Liver (tissue), 8 donors: ENCODE measurements at regions not wholly inside any gene's neighbourhood (a gene's known extent, or its start where the extent isn't known, plus 50 kb on each side); places are given as distances from the start of the nearest gene placed in this dataset.

ENCODE experiments used
- DNase-seq: peaks from one replicate; pipeline ENCODE4 v3.0.0-alpha.2; 2017; ENCODE audit warnings: low spot score
- H3K27ac ChIP-seq, 2 donors: one replicate each; pipeline ENCODE4 v1.7.0; 2013; ENCODE audit warnings: inconsistent platforms in 2 of 2, low read length in 2 of 2, control low read depth in 1 of 2, low read depth in 1 of 2, mild to moderate bottlenecking in 1 of 2
- H3K27me3 ChIP-seq, 4 donors: one replicate each; pipeline versions ENCODE4 v1.6.1 to v1.7.0; 2013; ENCODE audit warnings: low read length in 3 of 4, inconsistent platforms in 1 of 4, mild to moderate bottlenecking in 1 of 4, moderate library complexity in 1 of 4; ENCODE audit not compliant: control insufficient read depth in 4 of 4, insufficient read depth in 4 of 4
- H3K36me3 ChIP-seq, 4 donors: one replicate each; pipeline versions ENCODE4 v1.6.1 to v1.7.0; 2013; ENCODE audit warnings: low read length in 3 of 4, mild to moderate bottlenecking in 3 of 4, low read depth in 1 of 4, moderate library complexity in 1 of 4; ENCODE audit not compliant: control insufficient read depth in 4 of 4, insufficient read depth in 3 of 4
- H3K4me1 ChIP-seq, 4 donors: one replicate each; pipeline versions ENCODE4 v1.6.1 to v1.7.0; 2013; ENCODE audit warnings: low read length in 3 of 4, mild to moderate bottlenecking in 3 of 4, moderate library complexity in 1 of 4; ENCODE audit not compliant: control insufficient read depth in 4 of 4, insufficient read depth in 4 of 4
- H3K4me3 ChIP-seq, 3 donors: one replicate each; pipeline versions ENCODE4 v1.6.1 to v1.7.0; 2013; ENCODE audit warnings: low read length in 3 of 3, control low read depth in 1 of 3, low read depth in 1 of 3, mild to moderate bottlenecking in 1 of 3
- H3K9ac ChIP-seq, 2 donors: one replicate each; pipeline ENCODE4 v1.7.0; 2013; ENCODE audit warnings: low read length in 2 of 2, mild to moderate bottlenecking in 2 of 2, moderate library complexity in 2 of 2, control low read depth in 1 of 2, low read depth in 1 of 2
- H3K9me3 ChIP-seq, 4 donors: one replicate each; pipeline versions ENCODE4 v1.6.1 to v1.7.0; 2013; ENCODE audit warnings: low read length in 3 of 4; ENCODE audit not compliant: control insufficient read depth in 4 of 4
- EGR1 ChIP-seq, 2 donors: IDR thresholded peaks; 2 replicates each; pipeline ENCODE4 v1.6.1; 2016 to 2018; ENCODE audit warnings: antibody characterized with exemption in 2 of 2, low read depth in 2 of 2
- FOXA1 ChIP-seq: IDR thresholded peaks from 2 replicates; pipeline ENCODE4 v1.6.1; 2016; ENCODE audit warnings: antibody characterized with exemption
- FOXA2 ChIP-seq: IDR thresholded peaks from 2 replicates; pipeline ENCODE4 v1.6.1; 2016; ENCODE audit warnings: antibody characterized with exemption
- GABPA ChIP-seq, 2 donors: IDR thresholded peaks in 1 of 2; conservative IDR thresholded peaks in 1 of 2; 2 replicates each; pipeline ENCODE4 v1.6.1; 2016; ENCODE audit warnings: antibody characterized with exemption in 2 of 2, mild to moderate bottlenecking in 1 of 2, moderate library complexity in 1 of 2
- HNF4A ChIP-seq, 2 donors: conservative IDR thresholded peaks; 2 replicates each; pipeline ENCODE4 v1.6.1; 2016; ENCODE audit warnings: antibody characterized with exemption in 2 of 2, mild to moderate bottlenecking in 2 of 2
- HNF4G ChIP-seq: IDR thresholded peaks from 2 replicates; pipeline ENCODE4 v1.6.1; 2016; ENCODE audit warnings: antibody characterized with exemption
- JUND ChIP-seq, 2 donors: IDR thresholded peaks; 2 replicates each; pipeline ENCODE4 v1.6.1; 2016; ENCODE audit warnings: antibody characterized with exemption in 2 of 2
- MAX ChIP-seq: IDR thresholded peaks from 2 replicates; pipeline ENCODE4 v1.6.1; 2016; ENCODE audit warnings: antibody characterized with exemption
- NR2F2 ChIP-seq: IDR thresholded peaks from 2 replicates; pipeline ENCODE4 v1.6.1; 2016; ENCODE audit warnings: antibody characterized with exemption
- RAD21 ChIP-seq, 2 donors: IDR thresholded peaks; 2 replicates each; pipeline ENCODE4 v1.6.1; 2016; ENCODE audit warnings: antibody characterized with exemption in 2 of 2, mild to moderate bottlenecking in 2 of 2
- RXRA ChIP-seq, 2 donors: IDR thresholded peaks; 2 replicates each; pipeline ENCODE4 v1.6.1; 2017 to 2018; ENCODE audit warnings: antibody characterized with exemption in 2 of 2, mild to moderate bottlenecking in 1 of 2
- SP1 ChIP-seq: IDR thresholded peaks from 2 replicates; pipeline ENCODE4 v1.6.1; 2018; ENCODE audit warnings: antibody characterized with exemption, mild to moderate bottlenecking
- TAF1 ChIP-seq: conservative IDR thresholded peaks from 2 replicates; pipeline ENCODE4 v1.6.1; 2016; ENCODE audit warnings: antibody characterized with exemption, mild to moderate bottlenecking
- YY1 ChIP-seq: IDR thresholded peaks from 2 replicates; pipeline ENCODE4 v1.6.1; 2016; ENCODE audit warnings: antibody characterized with exemption, mild to moderate bottlenecking
- ZBTB33 ChIP-seq: IDR thresholded peaks from 2 replicates; pipeline ENCODE4 v1.6.1; 2016; ENCODE audit warnings: antibody characterized with exemption
- WGBS: extraction: QIAGEN DNeasy Blood & Tissue Kit; methylation state at CpG from one replicate; pipeline ENCODE4 v1.1.7; 2013; 5-methylcytosine and 5-hydroxymethylcytosine counted together
- TF ChIP-seq, protein P1 (sequence below): IDR thresholded peaks from 2 replicates; pipeline ENCODE4 v1.6.1; 2016; ENCODE audit warnings: antibody characterized with exemption, mild to moderate bottlenecking
- TF ChIP-seq, protein P2 (sequence below): IDR thresholded peaks from 2 replicates; pipeline ENCODE4 v1.6.1; 2016; ENCODE audit warnings: antibody characterized with exemption
- TF ChIP-seq, protein P3 (sequence below): fragments of 150-350 bp; IDR thresholded peaks from 2 replicates; pipeline ENCODE4 v1.5.1; 2017; ENCODE audit warnings: improper control_type of control experiment, low read depth, low read length; ENCODE audit not compliant: missing input control
- donor health status: healthy.
- donor health status: healthy.
- donor health status: healthy.
- donor health status: healthy.
- donor health status: healthy.

GRCh38 chr3:159069091-159069490, 267.2 kb downstream of the MFSD1 start, which contains the start of gene IQCJ:
Gene IQCJ (plus strand): TSS chr3:159069319.
- no peak within 1 kb of the TSS for H3K9ac ChIP-seq
- H3K27me3 ChIP-seq = no peaks in the 10 kb centered on the region
- no peaks in the 10 kb centered on the region for H3K4me1 ChIP-seq
- no peak for TF ChIP-seq FOXA1
- no peak for TF ChIP-seq RXRA (IDR thresholded peaks at IDR 0.05)
- no peak for DNase-seq
- no peak within 1 kb of the TSS for H3K27ac ChIP-seq
- WGBS = 63% methylated on average over 7 of the region's 7 CpGs
- H3K36me3 ChIP-seq = no peaks in the 10 kb centered on the region
- no peak within 1 kb of the TSS for H3K4me3 ChIP-seq
- no peaks in the 10 kb centered on the region for H3K9me3 ChIP-seq

DNA sequence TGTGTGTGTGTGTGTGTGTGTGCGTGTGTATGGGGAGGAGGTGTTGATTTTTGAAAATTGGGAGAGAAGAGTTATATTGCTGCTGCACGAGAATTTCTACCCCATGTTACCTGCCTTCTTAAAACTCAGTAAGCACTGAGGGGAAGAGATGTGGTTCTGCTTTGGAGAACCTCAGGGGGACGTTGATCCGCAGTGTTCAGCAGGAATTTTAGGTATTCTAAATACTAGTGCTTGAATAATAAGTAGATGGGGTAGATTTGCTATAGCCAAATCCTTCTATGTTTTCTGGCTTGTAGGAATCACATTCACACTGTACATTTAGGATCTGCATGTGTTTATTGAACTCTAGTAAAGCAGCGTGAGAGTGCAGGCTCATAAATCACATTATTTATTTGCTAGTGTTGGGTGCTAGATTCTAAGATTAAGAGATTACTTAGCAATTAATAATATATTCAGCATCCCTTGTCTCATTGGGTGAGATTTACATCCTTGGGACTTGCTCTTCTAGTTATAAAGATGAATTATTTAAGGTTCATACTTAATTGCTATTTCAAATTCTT, 268.1 kb downstream of the MFSD1 start:
- TF ChIP-seq FOXA1 (no peak), NR2F2 (no peak), JUND (IDR thresholded peaks at IDR 0.05) (no peak), GABPA (IDR thresholded peaks at IDR 0.05 in 1 of 2, conservative IDR thresholded peaks at IDR 0.05 in 1 of 2) (no peak), FOXA2 (no peak), ZBTB33 (no peak), EGR1 (IDR thresholded peaks at IDR 0.05; ENCODE audit: low read depth in 2 of 2) (no peak), TAF1 (no peak), HNF4A (conservative IDR thresholded peaks at IDR 0.05) (no peak), RAD21 (IDR thresholded peaks at IDR 0.05) (no peak), YY1 (no peak), SP1 (no peak), RXRA (IDR thresholded peaks at IDR 0.05) (no peak), HNF4G (no peak), MAX (no peak)
- TF ChIP-seq, protein P1, sequence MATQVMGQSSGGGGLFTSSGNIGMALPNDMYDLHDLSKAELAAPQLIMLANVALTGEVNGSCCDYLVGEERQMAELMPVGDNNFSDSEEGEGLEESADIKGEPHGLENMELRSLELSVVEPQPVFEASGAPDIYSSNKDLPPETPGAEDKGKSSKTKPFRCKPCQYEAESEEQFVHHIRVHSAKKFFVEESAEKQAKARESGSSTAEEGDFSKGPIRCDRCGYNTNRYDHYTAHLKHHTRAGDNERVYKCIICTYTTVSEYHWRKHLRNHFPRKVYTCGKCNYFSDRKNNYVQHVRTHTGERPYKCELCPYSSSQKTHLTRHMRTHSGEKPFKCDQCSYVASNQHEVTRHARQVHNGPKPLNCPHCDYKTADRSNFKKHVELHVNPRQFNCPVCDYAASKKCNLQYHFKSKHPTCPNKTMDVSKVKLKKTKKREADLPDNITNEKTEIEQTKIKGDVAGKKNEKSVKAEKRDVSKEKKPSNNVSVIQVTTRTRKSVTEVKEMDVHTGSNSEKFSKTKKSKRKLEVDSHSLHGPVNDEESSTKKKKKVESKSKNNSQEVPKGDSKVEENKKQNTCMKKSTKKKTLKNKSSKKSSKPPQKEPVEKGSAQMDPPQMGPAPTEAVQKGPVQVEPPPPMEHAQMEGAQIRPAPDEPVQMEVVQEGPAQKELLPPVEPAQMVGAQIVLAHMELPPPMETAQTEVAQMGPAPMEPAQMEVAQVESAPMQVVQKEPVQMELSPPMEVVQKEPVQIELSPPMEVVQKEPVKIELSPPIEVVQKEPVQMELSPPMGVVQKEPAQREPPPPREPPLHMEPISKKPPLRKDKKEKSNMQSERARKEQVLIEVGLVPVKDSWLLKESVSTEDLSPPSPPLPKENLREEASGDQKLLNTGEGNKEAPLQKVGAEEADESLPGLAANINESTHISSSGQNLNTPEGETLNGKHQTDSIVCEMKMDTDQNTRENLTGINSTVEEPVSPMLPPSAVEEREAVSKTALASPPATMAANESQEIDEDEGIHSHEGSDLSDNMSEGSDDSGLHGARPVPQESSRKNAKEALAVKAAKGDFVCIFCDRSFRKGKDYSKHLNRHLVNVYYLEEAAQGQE = no peak
- TF ChIP-seq, protein P2, sequence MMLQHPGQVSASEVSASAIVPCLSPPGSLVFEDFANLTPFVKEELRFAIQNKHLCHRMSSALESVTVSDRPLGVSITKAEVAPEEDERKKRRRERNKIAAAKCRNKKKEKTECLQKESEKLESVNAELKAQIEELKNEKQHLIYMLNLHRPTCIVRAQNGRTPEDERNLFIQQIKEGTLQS = no peak
- TF ChIP-seq, protein P3, sequence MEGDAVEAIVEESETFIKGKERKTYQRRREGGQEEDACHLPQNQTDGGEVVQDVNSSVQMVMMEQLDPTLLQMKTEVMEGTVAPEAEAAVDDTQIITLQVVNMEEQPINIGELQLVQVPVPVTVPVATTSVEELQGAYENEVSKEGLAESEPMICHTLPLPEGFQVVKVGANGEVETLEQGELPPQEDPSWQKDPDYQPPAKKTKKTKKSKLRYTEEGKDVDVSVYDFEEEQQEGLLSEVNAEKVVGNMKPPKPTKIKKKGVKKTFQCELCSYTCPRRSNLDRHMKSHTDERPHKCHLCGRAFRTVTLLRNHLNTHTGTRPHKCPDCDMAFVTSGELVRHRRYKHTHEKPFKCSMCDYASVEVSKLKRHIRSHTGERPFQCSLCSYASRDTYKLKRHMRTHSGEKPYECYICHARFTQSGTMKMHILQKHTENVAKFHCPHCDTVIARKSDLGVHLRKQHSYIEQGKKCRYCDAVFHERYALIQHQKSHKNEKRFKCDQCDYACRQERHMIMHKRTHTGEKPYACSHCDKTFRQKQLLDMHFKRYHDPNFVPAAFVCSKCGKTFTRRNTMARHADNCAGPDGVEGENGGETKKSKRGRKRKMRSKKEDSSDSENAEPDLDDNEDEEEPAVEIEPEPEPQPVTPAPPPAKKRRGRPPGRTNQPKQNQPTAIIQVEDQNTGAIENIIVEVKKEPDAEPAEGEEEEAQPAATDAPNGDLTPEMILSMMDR = no peak
- Histone ChIP-seq H3K27me3 (no peaks in the 10 kb centered on the region), H3K36me3 (no peaks in the 10 kb centered on the region), H3K4me3 (no peak overlapping the region), H3K9me3 (no peaks in the 10 kb centered on the region), H3K9ac (no peak overlapping the region), H3K4me1 (peaks cover 0 to under 1% (median 0%) of the 10 kb centered on the region in 4 donors), H3K27ac (no peak overlapping the region)
- 74% methylated on average over 5 of the region's 5 CpGs for WGBS
- DNase-seq = no peak
